ENCODE measurements at regions not wholly inside any gene's neighbourhood (a gene's known extent, or its start where the extent isn't known, plus 50 kb on each side); places are given as distances from the start of the nearest gene placed in this dataset.
"Not testable (repeated sequence)": the region's sequence is repeated elsewhere in the genome, so short reads cannot be mapped to it uniquely, and the experiment has no call there.

- TF ChIP-seq, protein P1, sequence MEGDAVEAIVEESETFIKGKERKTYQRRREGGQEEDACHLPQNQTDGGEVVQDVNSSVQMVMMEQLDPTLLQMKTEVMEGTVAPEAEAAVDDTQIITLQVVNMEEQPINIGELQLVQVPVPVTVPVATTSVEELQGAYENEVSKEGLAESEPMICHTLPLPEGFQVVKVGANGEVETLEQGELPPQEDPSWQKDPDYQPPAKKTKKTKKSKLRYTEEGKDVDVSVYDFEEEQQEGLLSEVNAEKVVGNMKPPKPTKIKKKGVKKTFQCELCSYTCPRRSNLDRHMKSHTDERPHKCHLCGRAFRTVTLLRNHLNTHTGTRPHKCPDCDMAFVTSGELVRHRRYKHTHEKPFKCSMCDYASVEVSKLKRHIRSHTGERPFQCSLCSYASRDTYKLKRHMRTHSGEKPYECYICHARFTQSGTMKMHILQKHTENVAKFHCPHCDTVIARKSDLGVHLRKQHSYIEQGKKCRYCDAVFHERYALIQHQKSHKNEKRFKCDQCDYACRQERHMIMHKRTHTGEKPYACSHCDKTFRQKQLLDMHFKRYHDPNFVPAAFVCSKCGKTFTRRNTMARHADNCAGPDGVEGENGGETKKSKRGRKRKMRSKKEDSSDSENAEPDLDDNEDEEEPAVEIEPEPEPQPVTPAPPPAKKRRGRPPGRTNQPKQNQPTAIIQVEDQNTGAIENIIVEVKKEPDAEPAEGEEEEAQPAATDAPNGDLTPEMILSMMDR (IDR thresholded peaks at IDR 0.05; ENCODE audit: borderline replicate concordance, control extremely low read depth, extremely low read depth, insufficient read depth, missing control alignments), result no peak
- in situ Hi-C loops (cut with MboI; ENCODE audit: low sequenced_read_pairs, unreplicated experiment), result no loop called here
- no peak for DNase-seq (ENCODE audit: low spot score)
These were observed 669.5 kb downstream of the MAFB start for GRCh38 chr20:40019510-40019909.

GRCh38 chr20:40017765-40018164, 671.3 kb downstream of the MAFB start:
- TF ChIP-seq, protein P1 (IDR thresholded peaks at IDR 0.05; ENCODE audit: borderline replicate concordance, control extremely low read depth, extremely low read depth, insufficient read depth, missing control alignments), result no peak
- DNase-seq (ENCODE audit: low spot score), result no peak
- in situ Hi-C loops (cut with MboI; ENCODE audit: low sequenced_read_pairs, unreplicated experiment), result no loop called here

DNA sequence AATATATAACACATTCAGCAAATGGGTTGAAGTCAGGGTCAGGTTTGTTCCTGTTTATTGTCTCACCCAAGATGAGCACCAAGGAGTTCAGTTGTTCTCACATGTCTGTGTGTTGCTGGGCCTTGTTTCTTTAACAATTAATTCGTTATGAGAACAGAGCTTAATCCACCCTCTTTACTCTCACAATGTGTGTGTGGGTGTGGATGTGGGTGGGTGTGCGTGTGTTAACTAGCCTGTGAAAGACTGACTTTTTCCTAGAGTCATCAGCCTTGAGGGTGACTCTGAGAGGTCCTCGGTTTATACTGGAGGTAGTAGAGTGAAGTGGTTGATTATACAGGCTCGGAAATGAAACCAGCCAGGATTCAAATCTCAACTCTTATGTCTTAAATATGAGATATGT, 672.1 kb downstream of the MAFB start:
- TF ChIP-seq, protein P1 (IDR thresholded peaks at IDR 0.05; ENCODE audit: borderline replicate concordance, control extremely low read depth, extremely low read depth, insufficient read depth, missing control alignments), result no peak
- in situ Hi-C loops (cut with MboI; ENCODE audit: low sequenced_read_pairs, unreplicated experiment), result no loop called here
- no peak for DNase-seq (ENCODE audit: low spot score)

- in situ Hi-C loops (cut with MboI; ENCODE audit: low sequenced_read_pairs, unreplicated experiment), result no loop called here
- no peak for DNase-seq (ENCODE audit: low spot score)
- TF ChIP-seq, protein P1 (IDR thresholded peaks at IDR 0.05; ENCODE audit: borderline replicate concordance, control extremely low read depth, extremely low read depth, insufficient read depth, missing control alignments), result no peak
These were observed 672.6 kb downstream of the MAFB start for GRCh38 chr20:40016392-40016791.

DNA sequence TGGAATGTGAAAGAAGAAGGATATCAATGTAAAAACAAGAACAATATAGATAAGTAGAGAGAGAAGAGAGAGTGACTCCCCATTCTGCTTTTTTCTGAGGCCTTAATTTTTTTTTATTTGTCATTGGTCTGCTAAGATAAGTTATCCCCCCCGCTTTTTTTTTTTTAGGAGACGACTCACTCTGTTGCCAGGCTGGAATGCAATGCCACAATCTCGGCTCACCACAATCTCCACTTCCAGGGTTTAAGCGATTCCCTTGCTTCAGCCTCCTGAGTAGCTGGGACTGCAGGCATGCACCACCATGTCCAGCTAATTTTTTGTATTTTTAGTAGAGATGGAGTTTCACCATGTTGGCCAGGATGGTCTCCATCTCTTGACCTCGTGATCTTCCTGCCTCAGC, 677.0 kb downstream of the MAFB start:
- in situ Hi-C loops (cut with MboI; ENCODE audit: low sequenced_read_pairs, unreplicated experiment); DNase-seq (ENCODE audit: low spot score): not testable (repeated sequence)

GRCh38 chr20:40010483-40010882, 678.6 kb downstream of the MAFB start:
- in situ Hi-C loops (cut with MboI; ENCODE audit: low sequenced_read_pairs, unreplicated experiment), result no loop called here
- TF ChIP-seq, protein P1 (IDR thresholded peaks at IDR 0.05; ENCODE audit: borderline replicate concordance, control extremely low read depth, extremely low read depth, insufficient read depth, missing control alignments), result no peak
- DNase-seq (ENCODE audit: low spot score), result no peak

DNA sequence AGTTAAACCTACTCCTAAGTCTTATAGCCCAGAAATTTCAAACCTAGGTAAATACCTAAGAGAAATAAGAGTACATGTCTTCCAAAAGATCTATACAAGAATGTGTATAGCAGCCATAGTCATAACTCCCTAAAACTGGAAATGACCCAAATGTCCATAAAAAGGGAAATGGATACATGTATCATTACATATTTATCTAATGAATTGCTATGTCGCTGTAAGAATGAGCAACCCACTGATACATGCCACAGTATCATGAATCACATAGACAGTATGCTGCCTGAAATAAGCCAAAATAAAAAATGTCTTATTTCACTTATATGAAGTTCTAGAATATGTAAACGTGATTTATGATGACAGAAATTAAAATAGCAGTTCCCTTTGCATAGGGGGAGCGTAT, 679.5 kb downstream of the MAFB start:
- in situ Hi-C loops (cut with MboI; ENCODE audit: low sequenced_read_pairs, unreplicated experiment), result no loop called here
- no peak for DNase-seq (ENCODE audit: low spot score)
- TF ChIP-seq, protein P1 (IDR thresholded peaks at IDR 0.05; ENCODE audit: borderline replicate concordance, control extremely low read depth, extremely low read depth, insufficient read depth, missing control alignments), result no peak
